CMK (cell line): ENCODE measurements at regions not wholly inside any gene's neighbourhood (a gene's known extent, or its start where the extent isn't known, plus 50 kb on each side); places are given as distances from the start of the nearest gene placed in this dataset.

Source experiments
- DNase-seq: peaks from one replicate; pipeline ENCODE4 v3.0.0-alpha.2; 2010; ENCODE audit warnings: low read depth

- DNase-seq = no peak
Measured at GRCh38 chr14:54129850-54130640, 173.4 kb upstream of the BMP4 start.

- no peak for DNase-seq
Measured at GRCh38 chr14:54132496-54132895, 175.9 kb upstream of the BMP4 start.

GRCh38 chr14:54133896-54134295 is 177.3 kb upstream of the BMP4 start:
- DNase-seq = no peak

GRCh38 chr14:54135804-54136280 is 179.2 kb upstream of the BMP4 start:
- no peak for DNase-seq

- no peak for DNase-seq
Measured at GRCh38 chr14:54136894-54137613, 180.4 kb upstream of the BMP4 start.

- no peak for DNase-seq
Measured at GRCh38 chr14:54137614-54137961, 181.0 kb upstream of the BMP4 start.

- DNase-seq = no peak
Measured at GRCh38 chr14:54138024-54138353, 181.4 kb upstream of the BMP4 start.

- no peak for DNase-seq
Measured at GRCh38 chr14:54138354-54139038, 181.9 kb upstream of the BMP4 start.

- DNase-seq = no peak
Measured at GRCh38 chr14:54140551-54140950, 183.9 kb upstream of the BMP4 start.

GRCh38 chr14:54146601-54147000 is 190.0 kb upstream of the BMP4 start:
- no peak for DNase-seq

- no peak for DNase-seq
Measured at GRCh38 chr14:54147282-54147681, 190.7 kb upstream of the BMP4 start.

- DNase-seq = no peak
Measured at GRCh38 chr14:54147758-54148157, 191.1 kb upstream of the BMP4 start.

GRCh38 chr14:54148251-54148650 is 191.6 kb upstream of the BMP4 start:
- no peak for DNase-seq

GRCh38 chr14:54152351-54152750 is 195.7 kb upstream of the BMP4 start:
- no peak for DNase-seq

- no peak for DNase-seq
Measured at GRCh38 chr14:54166049-54166950, 209.7 kb upstream of the BMP4 start.

- no peak for DNase-seq
Measured at GRCh38 chr14:54168489-54168888, 211.9 kb upstream of the BMP4 start.

- no peak for DNase-seq
Measured at GRCh38 chr14:54169254-54169924, 212.8 kb upstream of the BMP4 start.

- no peak for DNase-seq
Measured at GRCh38 chr14:54170301-54170700, 213.7 kb upstream of the BMP4 start.

GRCh38 chr14:54172114-54172513 is 215.5 kb upstream of the BMP4 start:
- no peak for DNase-seq

GRCh38 chr14:54172562-54172961 is 215.9 kb upstream of the BMP4 start:
- no peak for DNase-seq

GRCh38 chr14:54173802-54174201 is 217.2 kb upstream of the BMP4 start:
- no peak for DNase-seq
